Thymus (tissue), 11 donors: ENCODE measurements at regions not wholly inside any gene's neighbourhood (a gene's known extent, or its start where the extent isn't known, plus 50 kb on each side); places are given as distances from the start of the nearest gene placed in this dataset.

Experiments used
- DNase-seq, 9 donors: peaks; one replicate each; pipeline ENCODE4 v3.0.0-alpha.2; 2013; ENCODE audit warnings: low spot score in 9 of 9, low read depth in 6 of 9, missing footprints in 1 of 9
- H3K27ac ChIP-seq, 2 donors: one replicate each; pipeline ENCODE4 v1.5.1; 2013; ENCODE audit warnings: control low read depth in 1 of 2, low read depth in 1 of 2, low read length in 1 of 2, mild to moderate bottlenecking in 1 of 2, moderate library complexity in 1 of 2
- H3K27me3 ChIP-seq, 2 donors: one replicate each; pipeline ENCODE4 v1.5.1; 2013; ENCODE audit warnings: low read length in 1 of 2; ENCODE audit not compliant: control insufficient read depth in 2 of 2, insufficient read depth in 1 of 2
- H3K36me3 ChIP-seq, 2 donors: one replicate each; pipeline ENCODE4 v1.5.1; 2013; ENCODE audit warnings: low read length in 1 of 2, mild to moderate bottlenecking in 1 of 2, moderate library complexity in 1 of 2; ENCODE audit not compliant: control insufficient read depth in 2 of 2, insufficient read depth in 2 of 2
- H3K4me1 ChIP-seq, 2 donors: one replicate each; pipeline ENCODE4 v1.5.1; 2013; ENCODE audit warnings: low read length in 2 of 2; ENCODE audit not compliant: control insufficient read depth in 2 of 2, insufficient read depth in 2 of 2
- H3K4me3 ChIP-seq, 2 donors: one replicate each; pipeline ENCODE4 v1.5.1; 2013; ENCODE audit warnings: low read length in 2 of 2, control low read depth in 1 of 2, mild to moderate bottlenecking in 1 of 2
- H3K9me3 ChIP-seq, 2 donors: one replicate each; pipeline ENCODE4 v1.5.1; 2013; ENCODE audit warnings: low read length in 1 of 2, mild to moderate bottlenecking in 1 of 2; ENCODE audit not compliant: control insufficient read depth in 2 of 2, insufficient read depth in 1 of 2
- WGBS: extraction: QIAGEN DNeasy Blood & Tissue Kit; methylation state at CpG from one replicate; pipeline ENCODE4 v1.1.7; 2013; 5-methylcytosine and 5-hydroxymethylcytosine counted together
- donor health status: healthy.

DNA sequence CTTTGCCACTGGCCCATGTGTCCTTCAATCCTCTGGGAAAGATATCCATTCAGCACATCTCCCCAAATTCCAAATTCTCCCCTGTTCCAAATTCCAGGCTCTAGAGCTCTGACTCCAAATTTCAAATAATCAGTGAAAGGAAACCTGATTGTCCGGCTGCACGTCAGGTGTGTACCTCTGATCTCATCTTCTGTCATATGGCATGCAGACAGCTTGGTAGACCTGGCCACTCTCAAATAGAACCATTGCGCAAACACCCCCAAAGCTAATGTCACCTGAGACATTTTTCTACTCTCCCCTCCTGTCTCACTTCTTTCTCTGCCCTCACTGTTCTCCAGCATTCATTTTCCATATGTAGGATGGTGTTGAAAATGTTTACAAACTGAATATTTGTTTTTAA lies 337.0 kb upstream of the DYNLRB2 start:
- 98% methylated on average over 3 of the region's 3 CpGs for WGBS

GRCh38 chr16:80202831-80203413 lies 337.9 kb upstream of the DYNLRB2 start:
- no peaks in the 10 kb centered on the region for H3K4me1 ChIP-seq
- H3K27ac ChIP-seq: peak overlapping the region in 1 of 2 donors; percentile 36
- DNase-seq: peak in 1 of 9 donors; percentile 8
- WGBS: 93% methylated on average over 4 of the region's 4 CpGs
- no peaks in the 10 kb centered on the region for H3K36me3 ChIP-seq
- H3K27me3 ChIP-seq: no peaks in the 10 kb centered on the region
- no peaks in the 10 kb centered on the region for H3K9me3 ChIP-seq
- no peak overlapping the region for H3K4me3 ChIP-seq

More for the DNA sequence above, 337.0 kb upstream of the DYNLRB2 start:
- Histone ChIP-seq H3K9me3 (no peaks in the 10 kb centered on the region), H3K27ac (no peak overlapping the region), H3K36me3 (no peaks in the 10 kb centered on the region), H3K4me3 (no peak overlapping the region), H3K4me1 (no peaks in the 10 kb centered on the region), H3K27me3 (no peaks in the 10 kb centered on the region)
- DNase-seq: no peak

- Histone ChIP-seq H3K4me3 (no peak overlapping the region), H3K27ac (no peak overlapping the region), H3K9me3 (no peaks in the 10 kb centered on the region), H3K27me3 (no peaks in the 10 kb centered on the region), H3K4me1 (no peaks in the 10 kb centered on the region), H3K36me3 (no peaks in the 10 kb centered on the region)
- no peak for DNase-seq
- 97% methylated on average over 3 of the region's 3 CpGs for WGBS
Measured at GRCh38 chr16:80200079-80200478, 340.7 kb upstream of the DYNLRB2 start.

DNA sequence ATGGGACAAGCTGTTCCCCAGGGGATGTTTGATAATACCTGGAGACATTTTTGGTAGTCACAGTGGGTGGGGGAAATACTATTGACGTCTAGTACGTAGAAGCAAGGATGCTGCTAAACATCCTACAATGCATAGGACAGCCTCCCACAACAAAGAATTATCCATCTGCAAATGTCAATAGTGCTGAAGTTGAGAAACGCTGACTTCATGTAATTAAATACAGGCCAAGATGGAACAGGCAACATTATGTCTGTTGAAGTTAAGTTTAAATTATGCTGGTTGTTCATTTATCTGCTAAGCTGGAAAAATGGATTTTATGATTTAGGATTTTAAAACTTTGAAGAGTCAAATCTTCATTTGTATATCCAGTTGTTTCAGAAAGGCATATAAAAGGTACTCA lies 341.2 kb upstream of the DYNLRB2 start:
- no peaks in the 10 kb centered on the region for H3K36me3 ChIP-seq
- H3K9me3 ChIP-seq: no peaks in the 10 kb centered on the region
- 96% methylated on average over 3 of the region's 3 CpGs for WGBS
- no peaks in the 10 kb centered on the region for H3K4me1 ChIP-seq
- DNase-seq: no peak
- H3K27ac ChIP-seq: no peak overlapping the region
- H3K4me3 ChIP-seq: no peak overlapping the region
- no peaks in the 10 kb centered on the region for H3K27me3 ChIP-seq

GRCh38 chr16:80198311-80199299 lies 342.2 kb upstream of the DYNLRB2 start:
- Histone ChIP-seq H3K4me3 (no peak overlapping the region), H3K36me3 (no peaks in the 10 kb centered on the region), H3K27me3 (no peaks in the 10 kb centered on the region), H3K9me3 (no peaks in the 10 kb centered on the region), H3K27ac (no peak overlapping the region), H3K4me1 (no peaks in the 10 kb centered on the region)
- no peak for DNase-seq
- 82% methylated on average over 7 of the region's 7 CpGs for WGBS

DNA sequence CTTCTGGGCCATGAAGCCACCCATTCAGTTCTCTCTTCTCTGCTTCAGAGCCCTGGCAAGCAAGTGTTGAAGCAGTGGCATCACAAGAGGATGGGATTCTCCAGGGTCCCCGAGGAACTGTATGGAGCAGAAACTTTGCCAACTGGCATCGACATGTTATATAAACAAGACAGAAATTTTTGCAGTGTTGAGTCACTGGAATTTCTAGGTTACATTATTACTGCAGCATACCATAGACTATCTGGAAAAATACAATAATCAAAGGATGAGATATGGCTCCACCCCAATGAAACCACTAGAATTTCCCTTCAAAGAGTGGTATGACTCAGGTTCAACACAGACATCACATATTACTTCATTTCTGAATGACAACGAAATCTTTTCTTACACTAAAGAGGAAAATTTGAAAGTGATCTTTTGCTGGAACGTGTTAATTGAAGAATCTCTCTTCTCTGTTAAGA lies 343.0 kb upstream of the DYNLRB2 start:
- 89% methylated on average over 4 of the region's 4 CpGs for WGBS
- H3K4me3 ChIP-seq: no peak overlapping the region
- DNase-seq: no peak
- no peaks in the 10 kb centered on the region for H3K36me3 ChIP-seq
- H3K9me3 ChIP-seq: no peaks in the 10 kb centered on the region
- no peak overlapping the region for H3K27ac ChIP-seq
- H3K27me3 ChIP-seq: no peaks in the 10 kb centered on the region
- no peaks in the 10 kb centered on the region for H3K4me1 ChIP-seq

- no peaks in the 10 kb centered on the region for H3K36me3 ChIP-seq
- no peaks in the 10 kb centered on the region for H3K4me1 ChIP-seq
- DNase-seq: no peak
- no peaks in the 10 kb centered on the region for H3K27me3 ChIP-seq
- no peak overlapping the region for H3K4me3 ChIP-seq
- H3K27ac ChIP-seq: no peak overlapping the region
- 93% methylated on average over 3 of the region's 3 CpGs for WGBS
- no peaks in the 10 kb centered on the region for H3K9me3 ChIP-seq
Measured at GRCh38 chr16:80191928-80192327, 348.9 kb upstream of the DYNLRB2 start.

DNA sequence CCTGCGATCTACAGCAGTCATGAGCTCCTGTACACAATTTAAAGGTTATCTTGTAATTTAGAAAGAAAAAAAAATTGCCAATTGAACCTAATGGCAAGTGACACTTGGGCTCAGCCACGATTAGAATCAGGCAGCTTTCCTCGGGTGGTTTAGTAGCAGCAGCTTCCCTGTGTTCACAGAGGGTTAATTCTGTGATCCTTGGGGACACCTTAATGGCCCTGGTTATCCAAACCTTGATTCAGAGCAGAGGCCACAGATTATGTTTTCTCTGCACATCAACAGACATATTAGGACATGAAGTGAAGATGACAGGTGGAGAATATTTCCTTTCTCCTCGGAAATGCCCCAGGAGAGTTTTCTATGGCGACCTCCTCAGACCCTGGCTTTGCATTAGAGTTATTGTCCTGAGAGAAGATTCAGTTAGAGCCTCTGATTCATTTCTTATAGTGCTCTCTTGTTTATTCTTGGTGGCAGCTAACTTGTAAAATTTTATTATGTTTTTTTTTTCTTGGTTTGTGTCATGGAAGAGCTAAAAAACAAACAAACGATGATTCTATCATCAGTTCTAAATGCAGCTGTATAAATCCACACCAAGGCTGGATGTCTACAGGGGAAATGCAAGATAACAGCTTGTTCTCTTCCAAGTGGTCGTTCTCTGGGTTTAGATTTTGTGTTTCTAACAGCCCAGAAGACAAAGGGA lies 351.2 kb upstream of the DYNLRB2 start:
- Histone ChIP-seq H3K4me3 (no peak overlapping the region), H3K36me3 (no peaks in the 10 kb centered on the region), H3K9me3 (no peaks in the 10 kb centered on the region), H3K27me3 (no peaks in the 10 kb centered on the region), H3K27ac (no peak overlapping the region), H3K4me1 (no peaks in the 10 kb centered on the region)
- WGBS: 86% methylated on average over 7 of the region's 7 CpGs
- DNase-seq: no peak

DNA sequence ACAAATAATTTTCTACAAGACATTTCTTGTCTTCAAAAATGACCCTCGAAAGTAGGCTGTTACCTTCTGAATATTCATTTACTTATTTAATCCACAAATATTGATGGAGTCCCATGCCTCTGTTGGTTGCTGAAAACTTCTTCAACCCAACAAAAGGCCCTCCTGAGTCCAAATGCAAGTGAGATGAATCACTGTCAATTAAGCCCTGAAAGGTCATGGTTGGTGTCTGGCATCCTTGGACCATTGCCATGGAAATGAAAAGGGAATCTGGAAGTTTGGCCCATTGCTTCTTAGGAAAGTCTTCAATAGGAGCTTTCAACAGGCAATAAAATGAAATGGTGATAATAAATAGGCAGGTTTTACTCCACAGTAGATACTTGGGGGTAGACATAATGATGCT lies 364.7 kb upstream of the DYNLRB2 start:
- Histone ChIP-seq H3K36me3 (no peaks in the 10 kb centered on the region), H3K27me3 (no peaks in the 10 kb centered on the region), H3K4me1 (no peaks in the 10 kb centered on the region), H3K4me3 (no peak overlapping the region), H3K9me3 (no peaks in the 10 kb centered on the region), H3K27ac (no peak overlapping the region)
- no peak for DNase-seq
- 92% methylated on average over 1 of the region's 1 CpG for WGBS
